ENCODE measurements at regions not wholly inside any gene's neighbourhood (a gene's known extent, or its start where the extent isn't known, plus 50 kb on each side); places are given as distances from the start of the nearest gene placed in this dataset.

DNA sequence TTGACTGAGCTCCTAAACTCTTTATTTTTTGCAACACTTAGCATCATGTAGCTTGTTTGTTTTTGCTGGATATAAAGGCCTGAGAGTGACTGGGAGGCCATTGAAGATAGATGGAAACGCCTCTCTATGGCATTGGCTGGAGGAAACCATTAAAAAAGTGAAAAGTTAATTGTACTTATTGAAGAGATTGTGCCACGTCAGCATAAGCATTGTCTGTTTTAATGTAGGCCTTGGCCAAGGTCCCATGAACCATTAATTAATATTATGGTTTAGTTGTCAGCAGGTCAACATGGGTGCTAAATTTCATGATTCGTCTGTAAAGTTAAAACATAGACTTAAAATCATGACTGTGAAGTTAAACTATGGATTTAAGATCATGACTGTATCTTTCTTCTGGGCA is 178.6 kb downstream of the GATA3 start:
- DNase-seq, result no peak

DNA sequence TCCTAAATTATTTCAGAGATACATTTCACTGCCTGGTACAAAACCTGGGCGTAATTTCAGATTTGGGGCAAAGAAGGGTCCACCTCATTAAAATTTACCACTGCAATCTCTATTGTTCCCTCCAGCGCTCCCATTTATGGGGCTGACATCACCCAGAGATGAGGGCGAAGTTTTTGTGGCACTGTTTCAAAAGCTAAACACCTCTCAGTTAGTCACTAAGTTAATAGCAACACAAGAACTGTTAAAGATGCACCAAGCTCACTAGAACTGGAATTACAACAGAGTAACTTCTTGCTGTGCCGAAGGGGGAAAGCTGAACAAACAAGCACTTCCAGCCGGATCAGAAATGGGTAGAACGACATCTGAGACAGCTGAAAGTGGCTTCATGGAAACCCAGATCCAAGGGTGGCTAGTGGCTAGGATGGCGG is 179.4 kb downstream of the GATA3 start:
- DNase-seq, result no peak

DNA sequence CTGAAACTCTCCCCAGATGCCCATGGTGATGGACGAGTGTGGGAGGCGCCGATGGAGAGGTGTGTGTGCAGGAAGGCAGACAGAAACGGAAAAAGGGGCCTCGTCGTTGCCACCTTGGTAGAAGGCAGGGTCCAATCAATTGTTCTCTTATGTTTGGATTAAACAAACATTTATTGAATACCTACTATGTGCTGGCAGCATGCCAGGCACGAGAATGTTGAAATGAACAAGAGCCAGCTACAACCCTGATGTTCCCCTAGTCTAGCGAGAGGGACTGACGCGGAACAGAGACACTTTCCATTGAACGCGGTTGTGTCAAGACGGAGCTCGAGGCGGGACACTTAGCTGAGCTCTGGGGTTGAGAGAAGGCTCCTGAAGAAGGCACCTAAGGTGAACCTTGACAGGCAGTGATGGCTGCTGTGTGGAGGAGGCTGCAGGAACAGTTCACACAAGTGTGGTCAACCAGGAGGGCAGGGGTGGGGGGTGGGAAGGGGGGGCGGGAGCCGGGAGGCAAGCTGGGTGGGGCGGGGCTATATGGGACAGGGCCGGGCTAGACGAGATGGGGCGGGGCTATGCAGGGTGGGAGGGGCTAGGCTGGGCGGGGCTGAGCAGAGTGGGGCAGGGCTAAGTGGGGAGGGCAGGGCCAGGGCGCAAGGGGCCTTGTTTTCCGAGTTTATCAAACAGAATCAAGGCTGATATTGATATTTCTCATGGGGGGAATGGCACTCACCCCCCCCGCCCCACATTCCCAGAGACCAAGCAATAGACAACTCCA is 181.0 kb downstream of the GATA3 start:
- no peak for DNase-seq

DNA sequence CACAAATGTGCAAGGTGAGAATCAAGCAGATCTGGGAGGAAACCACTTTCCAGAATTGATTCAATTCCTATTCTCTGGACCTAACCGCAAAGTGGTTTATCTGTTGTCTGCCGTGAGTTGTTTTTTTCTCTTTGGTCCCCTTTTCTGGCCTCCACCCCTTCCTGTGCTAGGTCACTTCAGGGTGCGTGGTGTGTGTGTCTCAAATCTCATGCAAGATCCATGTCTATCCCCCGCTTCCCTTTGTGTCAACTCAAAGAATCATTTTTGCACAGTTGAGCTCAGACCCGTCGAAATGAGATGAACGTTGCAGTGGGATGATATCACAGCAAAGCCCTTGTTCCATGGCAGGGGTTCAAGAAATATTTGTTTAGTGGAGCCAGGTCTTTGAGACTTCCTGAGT is 184.5 kb downstream of the GATA3 start:
- DNase-seq, result no peak

DNA sequence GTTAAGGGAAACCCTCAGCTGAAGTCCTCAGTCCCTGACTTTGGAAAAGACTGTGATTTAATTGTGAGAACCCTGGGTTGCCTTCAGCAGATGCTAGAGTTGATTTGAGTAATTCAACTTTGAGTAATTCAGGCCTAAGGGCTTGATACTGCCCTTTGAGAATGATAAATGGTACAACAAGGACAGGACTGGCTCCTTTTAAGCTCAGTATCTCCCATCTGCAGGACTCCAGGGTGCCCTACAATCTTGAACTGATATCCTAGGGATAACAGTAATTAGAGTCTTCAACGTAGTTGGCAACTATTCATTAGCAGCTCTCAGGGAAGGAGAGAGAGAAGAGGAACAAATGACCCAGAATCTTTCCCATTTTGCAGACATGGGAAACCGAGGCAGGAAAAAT is 186.4 kb downstream of the GATA3 start:
- no peak for DNase-seq

DNA sequence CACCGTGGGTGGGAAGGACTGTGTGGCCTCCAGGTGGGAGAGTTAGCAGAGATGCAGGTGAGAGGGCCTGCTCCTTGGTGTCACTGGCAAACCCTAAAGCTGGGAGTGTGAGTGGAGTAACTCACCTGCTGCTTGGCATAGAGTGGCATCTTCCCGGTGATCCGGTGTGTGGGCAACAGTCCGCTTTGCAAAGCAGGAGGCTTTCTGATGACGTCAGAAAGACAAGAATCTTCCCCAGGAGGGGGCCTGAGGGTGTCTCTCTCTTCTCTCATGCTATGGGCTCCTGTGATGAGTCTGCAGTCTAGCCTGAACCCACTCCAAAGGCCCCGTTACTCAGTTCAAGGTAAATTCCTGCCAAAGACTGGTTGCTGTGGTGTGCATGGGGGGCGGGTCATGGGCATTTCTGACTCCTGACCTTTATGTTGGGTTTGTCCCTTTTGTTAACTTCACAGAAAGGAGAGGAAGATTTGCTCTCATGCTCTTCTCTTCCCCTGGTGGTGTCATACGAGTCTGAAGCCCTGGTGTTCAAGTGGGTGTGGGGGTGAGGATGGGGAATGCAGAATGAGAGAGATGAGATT is 187.9 kb downstream of the GATA3 start:
- DNase-seq, result no peak

DNA sequence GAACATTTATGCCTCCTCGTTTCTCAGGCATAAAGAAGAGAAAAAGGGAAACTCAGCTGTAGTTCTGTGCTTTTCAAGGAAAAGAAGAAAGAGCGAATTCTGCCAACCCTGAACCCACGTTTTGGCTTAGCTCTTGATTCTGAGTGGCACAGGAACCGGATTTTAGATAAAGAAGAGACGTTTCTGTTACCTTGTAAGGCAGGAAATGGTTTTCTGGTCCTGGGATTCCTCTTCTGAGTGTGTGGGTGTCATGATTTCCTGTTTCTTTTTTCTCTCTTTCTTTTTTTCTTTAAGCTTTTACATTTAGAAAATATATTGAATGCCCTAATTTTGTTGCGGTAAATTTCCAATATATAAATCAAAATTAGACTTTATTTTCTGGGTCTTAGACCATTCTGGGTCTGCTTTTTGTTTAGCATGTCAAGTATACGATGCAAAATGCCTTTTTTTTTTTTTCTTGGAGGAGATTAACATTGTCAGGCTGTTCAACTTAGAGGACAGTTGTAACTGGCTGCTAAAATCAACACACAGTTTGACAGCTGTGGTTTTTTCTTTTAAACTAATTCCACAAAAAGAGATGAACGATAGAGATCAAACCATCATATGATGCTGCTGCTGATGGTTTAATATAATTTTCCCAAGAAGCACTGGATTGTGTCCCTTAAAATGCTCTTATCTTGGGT is 190.8 kb downstream of the GATA3 start:
- DNase-seq, result no peak

DNA sequence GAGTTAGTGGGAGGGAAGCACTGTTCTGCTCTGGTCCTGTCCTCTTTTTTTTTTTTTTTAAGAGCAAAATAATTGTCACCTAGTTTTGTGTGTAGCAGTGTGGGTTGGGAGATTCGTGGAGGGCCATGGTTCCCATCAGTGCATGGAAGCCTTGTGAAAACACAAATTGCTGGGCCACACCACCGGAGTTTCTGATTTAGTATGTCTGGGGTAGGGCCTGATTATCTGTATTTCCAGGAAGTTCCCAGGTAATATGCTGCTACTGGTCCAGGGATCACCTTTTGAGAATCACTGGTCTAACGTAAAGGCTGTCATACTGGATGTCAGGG is 191.3 kb downstream of the GATA3 start:
- DNase-seq, result no peak

DNA sequence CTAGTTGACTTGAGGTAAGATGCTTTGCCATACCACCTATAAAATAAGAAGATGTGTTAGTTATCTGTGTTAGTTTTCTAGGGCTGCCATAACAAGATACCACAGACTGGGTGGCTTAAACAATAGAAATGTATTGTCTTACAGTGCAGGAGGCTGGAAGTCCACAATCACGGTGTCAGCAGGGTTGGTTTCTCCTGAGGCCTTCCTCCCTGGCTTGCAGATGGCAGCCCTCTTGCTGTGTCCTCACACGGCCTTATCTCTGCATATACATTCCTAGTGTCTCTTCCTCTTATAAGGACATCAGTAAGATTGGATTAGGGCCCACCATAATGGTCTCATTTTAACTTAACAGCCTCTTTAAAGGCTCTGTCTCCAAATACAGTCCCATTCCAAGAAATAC is 192.1 kb downstream of the GATA3 start:
- DNase-seq, result no peak

DNA sequence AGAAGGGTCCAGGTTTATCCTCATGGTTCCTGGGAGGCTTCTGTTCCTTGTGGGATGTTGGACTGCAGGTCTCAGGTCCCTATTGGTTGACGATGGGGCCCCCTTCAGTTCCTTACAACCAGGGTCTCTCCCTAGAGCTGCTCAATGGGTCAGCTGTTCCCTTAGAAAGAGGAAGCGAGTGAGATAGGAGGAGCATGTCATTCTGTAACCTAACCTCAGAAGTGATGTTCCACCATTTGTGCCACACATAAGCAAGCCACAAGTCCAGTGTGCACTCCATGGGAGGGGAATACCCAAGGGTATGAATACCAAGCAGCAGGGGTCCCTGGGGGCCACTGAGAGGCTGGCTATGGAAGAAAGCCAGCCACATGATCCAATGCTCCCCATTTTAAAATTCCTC is 192.7 kb downstream of the GATA3 start:
- DNase-seq, result no peak

DNA sequence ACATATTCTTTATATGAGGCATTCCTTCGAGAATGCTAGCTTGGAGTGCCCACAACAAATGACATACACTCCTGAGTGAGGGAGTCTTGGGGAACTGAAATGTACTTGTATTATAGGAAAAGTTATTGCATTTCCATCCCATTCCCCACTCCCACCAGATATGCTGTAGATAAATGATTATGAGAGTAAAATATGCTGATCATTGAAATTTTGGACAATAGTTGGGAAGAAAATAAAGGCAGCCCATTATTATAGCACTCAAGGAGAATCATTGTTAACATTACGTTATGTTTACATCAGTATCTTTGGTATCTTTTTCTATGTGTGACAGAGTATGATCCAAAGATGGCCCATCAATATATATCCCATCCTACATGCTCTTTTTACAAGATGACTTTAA is 194.4 kb downstream of the GATA3 start:
- no peak for DNase-seq

DNA sequence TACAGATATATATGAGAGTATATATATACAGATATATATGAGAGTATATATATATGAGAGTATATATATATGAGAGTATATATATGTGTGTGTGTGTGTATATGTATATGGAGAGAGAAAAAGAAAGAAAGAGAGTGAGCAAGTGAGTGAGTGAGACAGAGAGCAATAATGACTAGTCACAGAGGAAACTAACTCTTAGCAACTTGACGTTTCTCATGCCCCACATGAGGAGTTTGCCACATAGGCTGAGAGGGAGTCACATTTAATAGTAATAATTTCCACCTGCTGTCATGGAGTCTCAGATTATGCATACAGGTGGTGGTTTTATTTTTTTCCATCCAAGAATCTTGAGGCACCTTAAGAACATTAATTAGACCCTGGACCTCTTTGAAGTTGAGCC is 199.9 kb downstream of the GATA3 start:
- no peak for DNase-seq

DNA sequence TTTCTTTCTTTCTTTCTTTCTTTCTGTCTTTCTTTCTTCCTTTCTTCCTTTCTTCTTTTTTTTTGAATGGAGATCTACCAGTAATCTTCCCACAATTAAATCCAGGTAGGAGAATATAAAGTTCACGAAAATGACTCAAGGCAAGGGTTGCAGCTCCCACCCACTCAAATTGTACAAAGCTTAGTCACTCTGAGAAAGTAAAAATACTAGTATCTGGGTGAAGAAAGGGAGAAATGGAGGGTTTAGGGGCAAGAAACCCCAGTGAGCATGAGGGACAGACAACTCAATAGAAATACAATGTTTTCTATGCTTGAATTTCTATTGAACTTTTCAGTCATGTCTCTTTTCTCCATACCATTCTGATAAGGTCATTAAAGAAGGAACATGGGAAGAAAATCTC is 200.8 kb downstream of the GATA3 start:
- DNase-seq, result no peak

DNA sequence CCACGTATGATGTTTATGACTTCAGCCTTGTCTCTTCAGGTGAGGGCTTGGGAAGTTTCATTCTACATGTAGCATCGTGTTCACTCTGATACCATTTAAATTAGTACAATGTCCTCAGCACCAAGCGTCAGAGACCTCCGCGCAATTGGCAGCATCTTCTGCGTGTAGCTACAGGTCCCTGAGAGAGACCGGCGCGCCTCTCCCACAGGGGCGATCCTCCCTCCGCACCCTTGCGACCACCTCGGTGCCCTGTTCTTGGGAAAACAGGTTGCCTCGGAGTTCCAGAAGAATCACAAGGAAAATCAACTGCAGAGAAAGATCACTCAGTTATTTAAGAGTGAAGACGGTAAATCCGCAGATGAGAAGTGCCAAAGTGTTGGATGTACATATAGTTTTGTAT is 206.2 kb downstream of the GATA3 start:
- DNase-seq, result no peak

DNA sequence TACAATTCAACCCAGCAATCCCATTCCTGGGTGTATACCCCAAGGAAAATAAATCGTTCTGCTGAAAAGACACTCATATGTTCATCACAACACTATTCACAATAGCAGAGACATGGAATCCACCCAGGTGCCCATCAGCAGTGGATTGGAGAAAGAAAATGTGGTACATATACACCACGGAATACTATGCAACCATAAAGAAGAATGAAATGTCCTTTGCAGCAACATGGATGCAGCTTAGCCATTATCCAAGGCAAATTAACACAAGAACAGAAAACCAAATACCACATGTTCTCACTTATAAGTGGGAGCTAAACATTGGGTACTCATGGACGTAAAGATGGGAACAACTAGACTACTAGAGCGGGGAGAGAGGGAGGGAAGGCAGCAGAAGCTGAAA is 207.8 kb downstream of the GATA3 start:
- DNase-seq, result no peak

DNA sequence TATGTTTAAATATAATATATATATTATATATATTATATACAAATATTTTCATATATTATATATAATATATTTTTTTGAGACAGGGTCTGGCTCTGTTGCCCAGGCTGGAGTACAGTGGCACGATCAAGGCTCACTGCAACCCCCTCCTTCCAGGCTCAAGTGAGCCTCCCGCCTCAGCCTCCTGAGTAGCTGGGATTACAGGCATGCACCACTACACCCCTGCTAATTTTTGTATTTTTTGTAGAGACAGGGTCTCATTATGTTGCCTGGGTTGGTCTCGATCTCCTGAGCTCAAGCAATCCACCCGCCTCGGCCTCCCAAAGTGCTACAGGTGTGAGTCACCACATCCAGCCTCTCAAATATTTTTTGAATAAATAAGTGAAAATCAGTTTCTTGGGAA is 215.5 kb downstream of the GATA3 start:
- no peak for DNase-seq

DNA sequence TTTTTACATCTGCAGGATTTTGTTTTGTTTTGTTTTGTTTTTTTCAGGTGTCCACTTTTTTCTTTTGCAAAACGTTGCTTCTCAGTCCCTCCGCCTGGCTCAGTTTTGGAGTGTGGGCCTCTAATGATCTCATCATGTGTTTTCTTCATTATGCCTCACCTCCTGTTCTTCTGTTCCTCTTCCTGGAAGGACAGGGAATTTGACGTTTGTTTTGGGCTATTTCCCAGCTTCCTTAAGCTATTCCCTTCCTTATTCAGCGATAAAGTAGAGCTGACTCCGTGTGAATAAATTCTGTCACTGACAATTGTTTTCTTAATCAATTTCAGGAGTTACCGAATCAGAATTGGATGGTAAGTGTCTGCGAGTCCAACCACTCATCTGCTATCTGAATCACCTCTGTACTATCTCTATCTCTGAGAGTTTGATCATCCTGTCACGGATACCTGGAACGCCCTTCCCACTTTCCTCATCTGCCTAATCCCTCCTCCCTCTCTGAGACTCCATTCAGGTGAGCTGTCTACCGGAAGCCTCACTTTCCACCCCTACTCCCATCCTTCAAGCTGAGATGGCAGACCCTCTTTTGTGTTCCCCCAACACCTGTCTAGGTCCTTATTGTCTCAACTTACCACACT is 218.4 kb downstream of the GATA3 start:
- no peak for DNase-seq

DNA sequence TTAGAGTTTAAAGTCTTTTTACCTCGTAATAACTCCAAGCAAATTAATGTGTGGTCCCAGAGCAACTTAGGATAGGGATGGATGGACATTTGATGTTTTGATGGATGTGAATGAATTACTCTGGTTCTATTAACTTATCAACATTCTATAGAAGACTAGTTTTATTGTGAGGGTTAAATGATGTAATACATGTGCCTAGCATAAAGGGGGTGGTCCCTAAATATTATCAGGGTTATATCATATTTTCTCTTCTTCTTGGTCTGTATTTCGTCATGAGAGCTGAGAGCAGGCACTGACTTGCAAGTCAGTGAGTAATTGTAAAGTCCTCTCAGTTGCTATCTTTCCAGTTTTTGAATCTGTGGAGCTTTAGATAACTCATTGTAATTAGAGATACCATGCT is 219.3 kb downstream of the GATA3 start:
- DNase-seq, result no peak

DNA sequence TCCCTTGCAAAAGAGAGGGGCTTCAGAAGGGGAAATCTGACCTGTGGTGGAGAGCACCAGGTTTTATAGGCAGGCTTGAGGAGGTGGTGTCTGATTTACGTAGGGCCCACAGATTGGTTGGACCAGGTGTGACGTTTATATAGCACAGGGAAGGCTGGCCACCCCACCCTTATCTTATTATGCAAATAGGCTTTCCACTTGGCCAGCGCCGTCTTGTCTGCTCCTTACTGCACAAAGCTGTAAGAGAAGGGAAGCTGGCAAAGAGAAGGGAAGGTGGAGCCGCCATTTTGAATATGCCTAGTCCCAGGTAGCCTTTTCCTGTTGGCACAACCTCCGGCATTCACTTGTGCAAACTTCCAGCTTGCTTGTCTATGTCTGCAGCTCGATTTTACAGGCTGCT is 221.4 kb downstream of the GATA3 start:
- no peak for DNase-seq

DNA sequence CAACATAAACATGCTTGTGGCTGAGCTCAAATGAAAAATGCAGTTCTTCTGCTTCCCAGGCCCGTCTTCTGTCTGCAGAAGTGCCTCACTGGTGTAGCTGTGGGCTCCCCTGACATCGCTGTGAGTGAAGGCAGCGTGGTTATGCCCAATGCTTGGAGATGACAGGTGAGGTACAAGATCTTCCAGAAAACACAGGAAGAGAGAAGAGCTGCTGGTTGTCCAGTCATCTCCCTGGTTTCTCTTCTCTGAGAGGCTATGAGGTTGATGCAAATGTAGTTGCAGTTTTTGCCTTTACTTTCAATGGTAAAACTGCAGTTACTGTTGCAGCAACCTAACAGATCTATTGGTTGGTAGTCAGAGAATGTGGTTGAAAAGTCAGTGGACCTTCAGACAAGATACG is 223.6 kb downstream of the GATA3 start:
- DNase-seq, result no peak

DNA sequence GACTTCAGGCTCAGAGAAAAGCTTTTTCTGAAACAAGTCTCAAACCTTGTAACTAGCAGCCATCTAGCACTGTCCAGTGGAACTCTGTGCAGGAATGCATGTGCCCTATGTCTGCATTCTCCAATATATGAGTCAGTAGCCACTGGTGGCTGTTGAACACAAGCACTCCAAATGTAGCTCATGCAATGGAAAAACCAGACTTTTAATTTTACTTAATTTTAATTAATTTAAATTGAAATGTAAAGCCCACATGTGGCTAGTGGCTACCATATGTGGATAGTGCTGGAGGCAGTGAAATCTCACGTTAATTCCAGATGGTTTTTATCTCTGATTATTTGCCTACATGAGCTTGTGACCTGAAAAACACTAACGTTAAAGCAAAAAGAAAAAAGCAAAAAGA is 225.1 kb downstream of the GATA3 start:
- peak; percentile 28 for DNase-seq

DNA sequence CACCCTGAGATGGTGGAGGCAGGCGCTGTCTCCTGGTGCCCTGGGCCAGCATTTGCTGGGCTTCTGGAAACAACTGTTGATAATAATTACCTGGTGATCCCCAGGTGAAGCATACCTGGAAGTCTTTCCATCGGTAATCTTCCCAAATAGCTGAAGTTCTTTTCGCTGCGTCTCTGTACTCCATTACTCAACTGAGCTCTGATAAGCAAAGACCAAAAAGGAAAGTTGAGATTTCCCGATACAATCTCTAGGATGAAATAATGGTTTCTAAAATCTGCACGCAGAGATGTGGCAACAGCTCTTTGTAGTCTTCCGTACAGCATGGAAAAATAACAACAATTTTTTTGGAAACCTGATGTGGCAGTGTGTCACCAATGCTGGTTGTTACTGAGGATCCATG is 226.5 kb downstream of the GATA3 start:
- no peak for DNase-seq

DNA sequence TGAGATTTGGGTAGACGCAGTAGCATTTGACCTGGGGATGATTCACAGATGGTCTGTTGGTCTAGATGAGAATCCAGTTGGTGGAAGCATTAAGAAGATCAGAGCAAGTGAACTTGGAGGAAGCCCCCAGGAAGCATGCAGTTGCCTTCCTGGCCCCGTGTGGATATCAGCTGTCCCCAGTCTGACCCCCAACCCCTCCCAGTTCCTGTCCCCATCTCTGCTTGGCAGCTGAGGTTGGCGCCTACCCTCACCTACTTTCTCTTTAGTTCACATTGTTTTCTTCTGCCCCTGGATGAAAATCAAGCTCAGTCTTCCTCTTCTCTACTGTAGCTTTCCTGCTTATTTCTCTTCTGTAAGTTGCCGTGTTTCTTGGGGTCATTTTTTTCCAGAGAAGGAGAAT is 227.9 kb downstream of the GATA3 start:
- DNase-seq, result no peak

Data from fibroblast of skin of scalp (primary cell).